Parathyroid adenoma (tissue), 2 donors: ENCODE measurements at regions not wholly inside any gene's neighbourhood (a gene's known extent, or its start where the extent isn't known, plus 50 kb on each side); places are given as distances from the start of the nearest gene placed in this dataset.

ENCODE experiments used
- H2AFZ ChIP-seq: fragments of 300-600 bp; sonication (generic); one replicate; pipeline ENCODE4 v1.7.0; 2017; ENCODE audit warnings: antibody characterized with exemption, mild to moderate bottlenecking
- H3K27ac ChIP-seq: fragments of 300-600 bp; sonication (generic); one replicate; pipeline ENCODE4 v1.7.0; 2017
- H3K27me3 ChIP-seq: fragments of 300-600 bp; sonication (generic); one replicate; pipeline ENCODE4 v1.7.0; 2017; ENCODE audit warnings: low read length; ENCODE audit not compliant: control insufficient read depth, insufficient read depth
- H3K36me3 ChIP-seq: fragments of 300-600 bp; sonication (generic); one replicate; pipeline ENCODE4 v1.7.0; 2017; ENCODE audit warnings: low read length; ENCODE audit not compliant: control insufficient read depth, insufficient read depth
- H3K4me1 ChIP-seq: fragments of 300-600 bp; sonication (generic); one replicate; pipeline ENCODE4 v1.7.0; 2017; ENCODE audit warnings: control low read depth
- H3K4me2 ChIP-seq: fragments of 300-600 bp; sonication (generic); one replicate; pipeline ENCODE4 v1.7.0; 2017; ENCODE audit warnings: low read length
- H3K4me3 ChIP-seq: fragments of 300-600 bp; sonication (generic); one replicate; pipeline ENCODE4 v1.7.0; 2017; ENCODE audit warnings: low read depth, low read length
- H3K79me2 ChIP-seq: fragments of 300-600 bp; sonication (generic); one replicate; pipeline ENCODE4 v1.7.0; 2017; ENCODE audit warnings: control low read depth
- H3K9ac ChIP-seq: fragments of 300-600 bp; sonication (generic); one replicate; pipeline ENCODE4 v1.7.0; 2017; ENCODE audit warnings: mild to moderate bottlenecking
- H3K9me3 ChIP-seq: fragments of 300-600 bp; sonication (generic); one replicate; pipeline ENCODE4 v1.7.0; 2017; ENCODE audit warnings: low read length; ENCODE audit not compliant: control insufficient read depth
- TF ChIP-seq, protein P1 (sequence below): fragments of 300-600 bp; sonication (generic); IDR thresholded peaks from one replicate; pipeline ENCODE4 v1.7.0; 2017; ENCODE audit warnings: antibody characterized with exemption, mild to moderate bottlenecking
- donor health status: primary hyperparathyroidism.

DNA sequence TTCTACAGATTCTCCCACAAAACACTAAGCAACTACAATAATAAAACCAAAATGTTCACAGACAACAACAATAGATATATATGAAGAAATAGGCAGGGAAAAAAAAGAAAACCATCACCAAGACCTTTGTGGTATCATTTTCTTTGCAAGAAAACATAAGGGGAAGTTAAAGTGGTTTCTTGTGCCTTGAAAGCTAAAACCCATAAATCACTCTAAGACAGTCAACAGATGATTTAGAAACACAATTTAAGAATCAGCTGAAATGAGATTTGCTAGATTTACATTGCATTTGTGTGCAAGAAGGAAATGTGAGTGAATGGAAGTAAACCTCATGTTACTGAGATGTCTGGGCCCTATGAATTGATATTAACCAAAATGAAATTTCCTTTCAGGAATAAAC, 1265.4 kb upstream of the GJE1 start:
- H3K9me3 ChIP-seq: no peaks in the 10 kb centered on the region
- no peak overlapping the region for H3K4me3 ChIP-seq
- TF ChIP-seq, protein P1, sequence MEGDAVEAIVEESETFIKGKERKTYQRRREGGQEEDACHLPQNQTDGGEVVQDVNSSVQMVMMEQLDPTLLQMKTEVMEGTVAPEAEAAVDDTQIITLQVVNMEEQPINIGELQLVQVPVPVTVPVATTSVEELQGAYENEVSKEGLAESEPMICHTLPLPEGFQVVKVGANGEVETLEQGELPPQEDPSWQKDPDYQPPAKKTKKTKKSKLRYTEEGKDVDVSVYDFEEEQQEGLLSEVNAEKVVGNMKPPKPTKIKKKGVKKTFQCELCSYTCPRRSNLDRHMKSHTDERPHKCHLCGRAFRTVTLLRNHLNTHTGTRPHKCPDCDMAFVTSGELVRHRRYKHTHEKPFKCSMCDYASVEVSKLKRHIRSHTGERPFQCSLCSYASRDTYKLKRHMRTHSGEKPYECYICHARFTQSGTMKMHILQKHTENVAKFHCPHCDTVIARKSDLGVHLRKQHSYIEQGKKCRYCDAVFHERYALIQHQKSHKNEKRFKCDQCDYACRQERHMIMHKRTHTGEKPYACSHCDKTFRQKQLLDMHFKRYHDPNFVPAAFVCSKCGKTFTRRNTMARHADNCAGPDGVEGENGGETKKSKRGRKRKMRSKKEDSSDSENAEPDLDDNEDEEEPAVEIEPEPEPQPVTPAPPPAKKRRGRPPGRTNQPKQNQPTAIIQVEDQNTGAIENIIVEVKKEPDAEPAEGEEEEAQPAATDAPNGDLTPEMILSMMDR: no peak
- H3K27me3 ChIP-seq: no peaks in the 10 kb centered on the region
- H3K4me2 ChIP-seq: no peak overlapping the region
- H3K79me2 ChIP-seq: no peaks in the 10 kb centered on the region
- no peak overlapping the region for H2AFZ ChIP-seq
- H3K36me3 ChIP-seq: no peaks in the 10 kb centered on the region
- no peak overlapping the region for H3K27ac ChIP-seq
- no peak overlapping the region for H3K9ac ChIP-seq
- H3K4me1 ChIP-seq: no peaks in the 10 kb centered on the region

DNA sequence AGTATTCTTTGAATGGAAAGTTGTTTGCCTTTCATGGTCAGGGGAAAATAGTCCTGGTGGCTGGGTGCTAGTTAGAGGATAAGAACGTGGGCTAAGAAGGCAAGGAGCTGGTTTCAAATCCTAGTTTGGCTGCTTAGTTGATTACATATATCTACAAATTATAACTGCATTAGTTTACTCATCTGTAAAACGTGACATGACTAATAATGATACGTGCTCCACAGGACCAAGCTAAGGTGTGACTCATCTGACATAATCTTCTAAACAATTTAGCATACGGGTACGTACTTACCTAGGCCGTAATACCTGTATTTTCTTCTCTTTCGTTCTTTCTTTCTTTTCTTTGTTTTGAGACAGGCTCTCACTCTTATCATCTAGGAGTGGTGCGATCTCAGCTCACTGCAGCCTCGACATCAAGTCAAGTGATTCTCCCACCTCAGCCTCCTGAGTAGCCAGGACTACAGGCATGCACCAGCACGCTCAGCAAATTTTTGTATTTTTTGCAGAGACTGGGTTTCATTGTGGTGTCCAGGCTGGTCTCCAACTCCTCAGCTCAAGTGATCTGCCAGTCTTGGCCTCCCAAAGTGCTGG, 1274.2 kb upstream of the GJE1 start:
- Histone ChIP-seq H2AFZ (no peak overlapping the region), H3K9ac (no peak overlapping the region), H3K36me3 (no peaks in the 10 kb centered on the region), H3K4me3 (no peak overlapping the region), H3K27me3 (no peaks in the 10 kb centered on the region), H3K9me3 (no peaks in the 10 kb centered on the region), H3K4me1 (no peaks in the 10 kb centered on the region), H3K4me2 (no peak overlapping the region), H3K27ac (no peak overlapping the region), H3K79me2 (no peaks in the 10 kb centered on the region)
- TF ChIP-seq, protein P1: no peak

DNA sequence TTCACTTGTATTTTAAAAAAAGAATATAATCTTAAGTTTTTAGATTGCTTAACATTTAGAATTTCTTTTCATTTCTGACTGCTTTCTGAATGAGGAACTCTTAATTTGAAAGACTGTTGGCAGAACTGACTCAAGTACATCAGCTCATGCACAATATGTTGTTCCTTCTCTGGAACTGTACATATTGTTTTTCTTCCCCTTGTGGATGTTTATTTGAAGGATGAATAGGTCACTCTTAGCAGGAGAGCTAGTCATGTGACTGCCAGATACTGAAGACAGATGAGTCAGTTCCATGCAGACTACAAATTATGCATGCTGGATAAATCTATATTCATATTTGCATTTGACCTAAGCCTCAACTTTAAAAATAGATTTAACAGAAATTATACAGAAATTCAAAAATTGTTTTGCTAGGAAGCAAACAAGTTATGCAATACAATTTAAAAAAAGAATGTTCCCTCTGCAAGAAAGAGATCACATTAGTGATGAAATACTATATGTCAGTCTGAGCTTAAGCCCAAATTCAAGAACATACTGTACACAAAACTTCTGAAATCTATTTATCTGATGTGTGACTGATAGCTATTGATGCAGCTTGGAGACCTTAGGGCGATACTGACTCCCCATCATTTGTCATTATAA, 1274.9 kb upstream of the GJE1 start:
- Histone ChIP-seq H3K27me3 (no peaks in the 10 kb centered on the region), H3K9ac (no peak overlapping the region), H3K4me3 (no peak overlapping the region), H3K36me3 (no peaks in the 10 kb centered on the region), H3K79me2 (no peaks in the 10 kb centered on the region), H3K4me2 (no peak overlapping the region), H3K27ac (no peak overlapping the region), H3K4me1 (no peaks in the 10 kb centered on the region), H3K9me3 (no peaks in the 10 kb centered on the region), H2AFZ (no peak overlapping the region)
- TF ChIP-seq, protein P1: no peak

DNA sequence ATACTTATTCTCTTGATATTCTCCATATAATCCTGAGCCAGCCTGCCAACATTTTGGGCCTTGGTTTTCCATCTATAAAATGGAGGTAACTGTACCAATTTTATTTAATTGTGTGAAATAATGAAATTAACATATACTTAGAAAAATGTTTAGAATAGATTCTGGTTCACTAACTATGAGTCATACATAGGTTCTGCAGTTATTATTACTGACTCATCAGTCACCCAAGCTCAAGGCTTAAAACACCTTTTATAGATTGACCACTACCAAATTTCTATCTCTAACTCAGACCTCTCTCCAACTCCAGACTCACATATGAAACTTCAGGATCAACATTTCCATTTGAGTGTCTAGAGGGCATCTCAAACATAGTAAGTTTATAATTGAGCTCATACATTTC, 1277.2 kb upstream of the GJE1 start:
- H3K9me3 ChIP-seq: no peaks in the 10 kb centered on the region
- no peak overlapping the region for H2AFZ ChIP-seq
- no peak overlapping the region for H3K4me3 ChIP-seq
- no peak overlapping the region for H3K9ac ChIP-seq
- H3K36me3 ChIP-seq: no peaks in the 10 kb centered on the region
- no peaks in the 10 kb centered on the region for H3K4me1 ChIP-seq
- no peak overlapping the region for H3K4me2 ChIP-seq
- no peaks in the 10 kb centered on the region for H3K27me3 ChIP-seq
- TF ChIP-seq, protein P1: no peak
- H3K27ac ChIP-seq: no peak overlapping the region
- no peaks in the 10 kb centered on the region for H3K79me2 ChIP-seq

DNA sequence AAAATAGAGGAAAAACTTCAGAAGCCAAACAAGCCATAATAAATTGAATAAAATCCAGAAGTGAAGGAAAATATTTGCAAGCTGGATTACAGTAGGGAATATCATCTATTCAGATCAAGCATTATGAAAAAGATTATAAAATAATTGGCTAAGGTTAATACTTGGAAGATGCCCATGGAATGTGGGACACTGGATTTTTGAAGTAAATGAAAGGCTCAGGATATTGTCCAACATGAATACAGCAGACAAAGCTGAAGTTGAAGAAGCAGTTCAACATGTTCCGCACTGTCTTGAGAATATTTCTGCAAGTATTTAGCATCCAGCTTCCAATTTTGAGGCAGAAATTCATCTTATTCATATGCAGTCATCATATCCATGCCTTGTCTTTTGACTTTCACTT, 1278.4 kb upstream of the GJE1 start:
- Histone ChIP-seq H3K27me3 (no peaks in the 10 kb centered on the region), H3K4me1 (no peaks in the 10 kb centered on the region), H3K9me3 (no peaks in the 10 kb centered on the region), H3K27ac (no peak overlapping the region), H2AFZ (no peak overlapping the region), H3K79me2 (no peaks in the 10 kb centered on the region), H3K4me2 (no peak overlapping the region), H3K4me3 (no peak overlapping the region), H3K36me3 (no peaks in the 10 kb centered on the region), H3K9ac (no peak overlapping the region)
- TF ChIP-seq, protein P1: no peak
